WTC11 (cell line): ENCODE measurements at regions not wholly inside any gene's neighbourhood (a gene's known extent, or its start where the extent isn't known, plus 50 kb on each side); places are given as distances from the start of the nearest gene placed in this dataset.

Experiments
- CREB1 ChIP-seq: sonication (generic); formaldehyde crosslinking; IDR thresholded peaks from 2 replicates; pipeline ENCODE4 v1.8.0; 2023; ENCODE audit warnings: mild to moderate bottlenecking, missing genetic modification reagents
- IRF1 ChIP-seq: sonication (generic); formaldehyde crosslinking; IDR thresholded peaks from 2 replicates; pipeline ENCODE4 v1.8.0; 2023; ENCODE audit warnings: missing genetic modification reagents
- TF ChIP-seq, protein P1 (sequence below): fragments of 200-600 bp; IDR thresholded peaks from 2 replicates; pipeline ENCODE4 v1.8.0; 2022; ENCODE audit warnings: antibody characterized with exemption
- TF ChIP-seq, protein P2 (sequence below): sonication (generic); formaldehyde crosslinking; conservative IDR thresholded peaks from 2 replicates; pipeline ENCODE4 v1.8.1; 2022; ENCODE audit warnings: mild to moderate bottlenecking, missing genetic modification reagents
- TF ChIP-seq, protein P3 (sequence below): sonication (generic); formaldehyde crosslinking; IDR thresholded peaks from 2 replicates; pipeline ENCODE4 v1.8.1; 2023; ENCODE audit warnings: mild to moderate bottlenecking, missing genetic modification reagents, moderate library complexity
- TF ChIP-seq, protein P4 (sequence below): sonication (generic); formaldehyde crosslinking; IDR thresholded peaks from 2 replicates; pipeline ENCODE4 v1.8.0; 2022; ENCODE audit warnings: mild to moderate bottlenecking, missing genetic modification reagents

GRCh38 chr11:116500947-116501602 lies 271.7 kb downstream of the BUD13 start:
- TF ChIP-seq, protein P1, sequence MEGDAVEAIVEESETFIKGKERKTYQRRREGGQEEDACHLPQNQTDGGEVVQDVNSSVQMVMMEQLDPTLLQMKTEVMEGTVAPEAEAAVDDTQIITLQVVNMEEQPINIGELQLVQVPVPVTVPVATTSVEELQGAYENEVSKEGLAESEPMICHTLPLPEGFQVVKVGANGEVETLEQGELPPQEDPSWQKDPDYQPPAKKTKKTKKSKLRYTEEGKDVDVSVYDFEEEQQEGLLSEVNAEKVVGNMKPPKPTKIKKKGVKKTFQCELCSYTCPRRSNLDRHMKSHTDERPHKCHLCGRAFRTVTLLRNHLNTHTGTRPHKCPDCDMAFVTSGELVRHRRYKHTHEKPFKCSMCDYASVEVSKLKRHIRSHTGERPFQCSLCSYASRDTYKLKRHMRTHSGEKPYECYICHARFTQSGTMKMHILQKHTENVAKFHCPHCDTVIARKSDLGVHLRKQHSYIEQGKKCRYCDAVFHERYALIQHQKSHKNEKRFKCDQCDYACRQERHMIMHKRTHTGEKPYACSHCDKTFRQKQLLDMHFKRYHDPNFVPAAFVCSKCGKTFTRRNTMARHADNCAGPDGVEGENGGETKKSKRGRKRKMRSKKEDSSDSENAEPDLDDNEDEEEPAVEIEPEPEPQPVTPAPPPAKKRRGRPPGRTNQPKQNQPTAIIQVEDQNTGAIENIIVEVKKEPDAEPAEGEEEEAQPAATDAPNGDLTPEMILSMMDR, result no peak
- TF ChIP-seq, protein P2, sequence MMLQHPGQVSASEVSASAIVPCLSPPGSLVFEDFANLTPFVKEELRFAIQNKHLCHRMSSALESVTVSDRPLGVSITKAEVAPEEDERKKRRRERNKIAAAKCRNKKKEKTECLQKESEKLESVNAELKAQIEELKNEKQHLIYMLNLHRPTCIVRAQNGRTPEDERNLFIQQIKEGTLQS, result no peak
- TF ChIP-seq, protein P3, sequence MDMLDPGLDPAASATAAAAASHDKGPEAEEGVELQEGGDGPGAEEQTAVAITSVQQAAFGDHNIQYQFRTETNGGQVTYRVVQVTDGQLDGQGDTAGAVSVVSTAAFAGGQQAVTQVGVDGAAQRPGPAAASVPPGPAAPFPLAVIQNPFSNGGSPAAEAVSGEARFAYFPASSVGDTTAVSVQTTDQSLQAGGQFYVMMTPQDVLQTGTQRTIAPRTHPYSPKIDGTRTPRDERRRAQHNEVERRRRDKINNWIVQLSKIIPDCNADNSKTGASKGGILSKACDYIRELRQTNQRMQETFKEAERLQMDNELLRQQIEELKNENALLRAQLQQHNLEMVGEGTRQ (CRISPR knock-in tag), result no peak
- TF ChIP-seq CREB1 (CRISPR knock-in tag) (no peak), IRF1 (CRISPR knock-in tag) (no peak)
- TF ChIP-seq, protein P4, sequence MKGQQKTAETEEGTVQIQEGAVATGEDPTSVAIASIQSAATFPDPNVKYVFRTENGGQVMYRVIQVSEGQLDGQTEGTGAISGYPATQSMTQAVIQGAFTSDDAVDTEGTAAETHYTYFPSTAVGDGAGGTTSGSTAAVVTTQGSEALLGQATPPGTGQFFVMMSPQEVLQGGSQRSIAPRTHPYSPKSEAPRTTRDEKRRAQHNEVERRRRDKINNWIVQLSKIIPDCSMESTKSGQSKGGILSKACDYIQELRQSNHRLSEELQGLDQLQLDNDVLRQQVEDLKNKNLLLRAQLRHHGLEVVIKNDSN (CRISPR knock-in tag), result no peak
